ENCODE measurements at regions not wholly inside any gene's neighbourhood (a gene's known extent, or its start where the extent isn't known, plus 50 kb on each side); places are given as distances from the start of the nearest gene placed in this dataset.
A peak's percentile ranks its signal among the peaks of the same experiment; 100 is the strongest.

GRCh38 chr20:4449957-4450715 is 201.0 kb upstream of the ADRA1D start:
- H3K4me1 ChIP-seq (ENCODE audit: control extremely low read depth in 1 of 4, control insufficient read depth in 4 of 4, insufficient read depth in 4 of 4, low read length in 3 of 4): peaks cover 0 to 10% (median 5%) of the 10 kb centered on the region in 4 experiments
- no peaks in the 10 kb centered on the region for H3K27me3 ChIP-seq (replicated peaks in 2 of 5; ENCODE audit: control insufficient read depth in 4 of 5, insufficient read depth in 5 of 5, low read length in 4 of 5)
- peak overlapping the region in 1 of 7 experiments; percentile 29 for H3K4me3 ChIP-seq (ENCODE audit: control insufficient read depth in 1 of 7, extremely low read depth in 1 of 7, insufficient read depth in 4 of 7, low read depth in 2 of 7, low read length in 6 of 7)
- no peak overlapping the region for H3K27ac ChIP-seq (ENCODE audit: insufficient read depth in 1 of 2, low read depth in 1 of 2, low read length in 2 of 2, poor library complexity in 1 of 2, severe bottlenecking in 2 of 2)
- ChIA-PET CTCF (interaction anchor here (0.9 to 1.0 kb wide), 2 partner anchors 18 to 47 kb away, joined by 3 read pairs; no protein-coding TSS in a partner anchor), POLR2A (interaction anchor here (0.7 kb wide), 1 partner anchor 118 kb away, joined by 3 read pairs; no protein-coding TSS in a partner anchor)
- peaks cover 0 to 5% (median 0%) of the 10 kb centered on the region in 5 experiments for H3K9me3 ChIP-seq (ENCODE audit: control extremely low read depth in 1 of 5, control insufficient read depth in 4 of 5, insufficient read depth in 2 of 5, low read depth in 1 of 5, low read length in 4 of 5)
- H3K36me3 ChIP-seq (ENCODE audit: control insufficient read depth in 4 of 4, insufficient read depth in 4 of 4, low read length in 3 of 4): no peaks in the 10 kb centered on the region
- WGBS (ENCODE audit: insufficient coverage): 62% methylated on average over 9 of the region's 11 CpGs
- DNase-seq: peak; percentile 44 to 65 (median 62)

- CTCF ChIA-PET: no interaction called here
- POLR2A ChIA-PET: no interaction called here
- WGBS (ENCODE audit: insufficient coverage): 100% methylated on average over 2 of the region's 4 CpGs
Measured at GRCh38 chr20:4445784-4446183, 196.7 kb upstream of the ADRA1D start.

GRCh38 chr20:4445331-4445730 is 196.2 kb upstream of the ADRA1D start:
- Histone ChIP-seq H3K4me1 (ENCODE audit: control extremely low read depth in 1 of 4, control insufficient read depth in 4 of 4, insufficient read depth in 4 of 4, low read length in 3 of 4) (peaks cover 0 to 6% (median 3%) of the 10 kb centered on the region in 4 experiments), H3K9me3 (ENCODE audit: control extremely low read depth in 1 of 5, control insufficient read depth in 4 of 5, insufficient read depth in 2 of 5, low read depth in 1 of 5, low read length in 4 of 5) (peaks cover 0 to 5% (median 0%) of the 10 kb centered on the region in 5 experiments), H3K27me3 (replicated peaks in 2 of 5; ENCODE audit: control insufficient read depth in 4 of 5, insufficient read depth in 5 of 5, low read length in 4 of 5) (no peaks in the 10 kb centered on the region), H3K27ac (ENCODE audit: insufficient read depth in 1 of 2, low read depth in 1 of 2, low read length in 2 of 2, poor library complexity in 1 of 2, severe bottlenecking in 2 of 2) (no peak overlapping the region), H3K36me3 (ENCODE audit: control insufficient read depth in 4 of 4, insufficient read depth in 4 of 4, low read length in 3 of 4) (no peaks in the 10 kb centered on the region), H3K4me3 (ENCODE audit: control insufficient read depth in 1 of 7, extremely low read depth in 1 of 7, insufficient read depth in 4 of 7, low read depth in 2 of 7, low read length in 6 of 7) (no peak overlapping the region)
- WGBS (ENCODE audit: insufficient coverage): 100% methylated on average over 2 of the region's 2 CpGs
- ChIA-PET CTCF (no interaction called here), POLR2A (no interaction called here)
- no peak for DNase-seq

More at GRCh38 chr20:4445784-4446183, 196.7 kb upstream of the ADRA1D start:
- Histone ChIP-seq H3K36me3 (ENCODE audit: control insufficient read depth in 4 of 4, insufficient read depth in 4 of 4, low read length in 3 of 4) (no peaks in the 10 kb centered on the region), H3K27me3 (replicated peaks in 2 of 5; ENCODE audit: control insufficient read depth in 4 of 5, insufficient read depth in 5 of 5, low read length in 4 of 5) (no peaks in the 10 kb centered on the region), H3K4me1 (ENCODE audit: control extremely low read depth in 1 of 4, control insufficient read depth in 4 of 4, insufficient read depth in 4 of 4, low read length in 3 of 4) (peaks cover 0 to 10% (median 5%) of the 10 kb centered on the region in 4 experiments), H3K4me3 (ENCODE audit: control insufficient read depth in 1 of 7, extremely low read depth in 1 of 7, insufficient read depth in 4 of 7, low read depth in 2 of 7, low read length in 6 of 7) (no peak overlapping the region), H3K9me3 (ENCODE audit: control extremely low read depth in 1 of 5, control insufficient read depth in 4 of 5, insufficient read depth in 2 of 5, low read depth in 1 of 5, low read length in 4 of 5) (peaks cover 0 to 5% (median 0%) of the 10 kb centered on the region in 5 experiments), H3K27ac (ENCODE audit: insufficient read depth in 1 of 2, low read depth in 1 of 2, low read length in 2 of 2, poor library complexity in 1 of 2, severe bottlenecking in 2 of 2) (no peak overlapping the region)
- DNase-seq: no peak

- Histone ChIP-seq H3K27me3 (replicated peaks in 2 of 5; ENCODE audit: control insufficient read depth in 4 of 5, insufficient read depth in 5 of 5, low read length in 4 of 5) (no peaks in the 10 kb centered on the region), H3K4me1 (ENCODE audit: control extremely low read depth in 1 of 4, control insufficient read depth in 4 of 4, insufficient read depth in 4 of 4, low read length in 3 of 4) (no peaks in the 10 kb centered on the region), H3K36me3 (ENCODE audit: control insufficient read depth in 4 of 4, insufficient read depth in 4 of 4, low read length in 3 of 4) (no peaks in the 10 kb centered on the region), H3K27ac (ENCODE audit: insufficient read depth in 1 of 2, low read depth in 1 of 2, low read length in 2 of 2, poor library complexity in 1 of 2, severe bottlenecking in 2 of 2) (no peak overlapping the region), H3K4me3 (ENCODE audit: control insufficient read depth in 1 of 7, extremely low read depth in 1 of 7, insufficient read depth in 4 of 7, low read depth in 2 of 7, low read length in 6 of 7) (no peak overlapping the region), H3K9me3 (ENCODE audit: control extremely low read depth in 1 of 5, control insufficient read depth in 4 of 5, insufficient read depth in 2 of 5, low read depth in 1 of 5, low read length in 4 of 5) (peaks cover 0 to 5% (median 0%) of the 10 kb centered on the region in 5 experiments)
- DNase-seq: no peak
- WGBS (ENCODE audit: insufficient coverage): no CpG with 5 or more reads among the region's 2 CpGs
- ChIA-PET CTCF (no interaction called here), POLR2A (no interaction called here)
Measured at GRCh38 chr20:4444404-4444803, 195.3 kb upstream of the ADRA1D start.

- 100% methylated on average over 2 of the region's 4 CpGs for WGBS (ENCODE audit: insufficient coverage)
- Histone ChIP-seq H3K4me3 (ENCODE audit: control insufficient read depth in 1 of 7, extremely low read depth in 1 of 7, insufficient read depth in 4 of 7, low read depth in 2 of 7, low read length in 6 of 7) (no peak overlapping the region), H3K27ac (ENCODE audit: insufficient read depth in 1 of 2, low read depth in 1 of 2, low read length in 2 of 2, poor library complexity in 1 of 2, severe bottlenecking in 2 of 2) (no peak overlapping the region), H3K36me3 (ENCODE audit: control insufficient read depth in 4 of 4, insufficient read depth in 4 of 4, low read length in 3 of 4) (no peaks in the 10 kb centered on the region), H3K27me3 (replicated peaks in 2 of 5; ENCODE audit: control insufficient read depth in 4 of 5, insufficient read depth in 5 of 5, low read length in 4 of 5) (no peaks in the 10 kb centered on the region), H3K4me1 (ENCODE audit: control extremely low read depth in 1 of 4, control insufficient read depth in 4 of 4, insufficient read depth in 4 of 4, low read length in 3 of 4) (no peaks in the 10 kb centered on the region), H3K9me3 (ENCODE audit: control extremely low read depth in 1 of 5, control insufficient read depth in 4 of 5, insufficient read depth in 2 of 5, low read depth in 1 of 5, low read length in 4 of 5) (peaks cover 0 to 5% (median 0%) of the 10 kb centered on the region in 5 experiments)
- ChIA-PET CTCF (no interaction called here), POLR2A (no interaction called here)
- DNase-seq: no peak
Measured at GRCh38 chr20:4443016-4443415, 193.9 kb upstream of the ADRA1D start.

- CTCF ChIA-PET: no interaction called here
- Histone ChIP-seq H3K4me3 (ENCODE audit: control insufficient read depth in 1 of 7, extremely low read depth in 1 of 7, insufficient read depth in 4 of 7, low read depth in 2 of 7, low read length in 6 of 7) (no peak overlapping the region), H3K27me3 (replicated peaks in 2 of 5; ENCODE audit: control insufficient read depth in 4 of 5, insufficient read depth in 5 of 5, low read length in 4 of 5) (no peaks in the 10 kb centered on the region), H3K4me1 (ENCODE audit: control extremely low read depth in 1 of 4, control insufficient read depth in 4 of 4, insufficient read depth in 4 of 4, low read length in 3 of 4) (no peaks in the 10 kb centered on the region), H3K9me3 (ENCODE audit: control extremely low read depth in 1 of 5, control insufficient read depth in 4 of 5, insufficient read depth in 2 of 5, low read depth in 1 of 5, low read length in 4 of 5) (peaks cover 0 to 3% (median 0%) of the 10 kb centered on the region in 5 experiments), H3K27ac (ENCODE audit: insufficient read depth in 1 of 2, low read depth in 1 of 2, low read length in 2 of 2, poor library complexity in 1 of 2, severe bottlenecking in 2 of 2) (no peak overlapping the region), H3K36me3 (ENCODE audit: control insufficient read depth in 4 of 4, insufficient read depth in 4 of 4, low read length in 3 of 4) (no peaks in the 10 kb centered on the region)
- DNase-seq: no peak
- POLR2A ChIA-PET: no interaction called here
- 100% methylated on average over 2 of the region's 3 CpGs for WGBS (ENCODE audit: insufficient coverage)
Measured at GRCh38 chr20:4441871-4442270, 192.8 kb upstream of the ADRA1D start.

GRCh38 chr20:4441191-4441590 is 192.1 kb upstream of the ADRA1D start:
- no peaks in the 10 kb centered on the region for H3K4me1 ChIP-seq (ENCODE audit: control extremely low read depth in 1 of 4, control insufficient read depth in 4 of 4, insufficient read depth in 4 of 4, low read length in 3 of 4)
- CTCF ChIA-PET: interaction anchor here (0.6 kb wide), 1 partner anchor 783 kb away, joined by 3 read pairs; no protein-coding TSS in a partner anchor
- H3K27me3 ChIP-seq (replicated peaks in 2 of 5; ENCODE audit: control insufficient read depth in 4 of 5, insufficient read depth in 5 of 5, low read length in 4 of 5): no peaks in the 10 kb centered on the region
- no peaks in the 10 kb centered on the region for H3K36me3 ChIP-seq (ENCODE audit: control insufficient read depth in 4 of 4, insufficient read depth in 4 of 4, low read length in 3 of 4)
- H3K27ac ChIP-seq (ENCODE audit: insufficient read depth in 1 of 2, low read depth in 1 of 2, low read length in 2 of 2, poor library complexity in 1 of 2, severe bottlenecking in 2 of 2): no peak overlapping the region
- no peak overlapping the region for H3K4me3 ChIP-seq (ENCODE audit: control insufficient read depth in 1 of 7, extremely low read depth in 1 of 7, insufficient read depth in 4 of 7, low read depth in 2 of 7, low read length in 6 of 7)
- no peaks in the 10 kb centered on the region for H3K9me3 ChIP-seq (ENCODE audit: control extremely low read depth in 1 of 5, control insufficient read depth in 4 of 5, insufficient read depth in 2 of 5, low read depth in 1 of 5, low read length in 4 of 5)
- DNase-seq: no peak
- WGBS (ENCODE audit: insufficient coverage): 100% methylated on average over 2 of the region's 2 CpGs
- POLR2A ChIA-PET: no interaction called here

All from common myeloid progenitor, CD34-positive (primary cell).